ENCODE measurements at regions not wholly inside any gene's neighbourhood (a gene's known extent, or its start where the extent isn't known, plus 50 kb on each side); places are given as distances from the start of the nearest gene placed in this dataset.

DNA sequence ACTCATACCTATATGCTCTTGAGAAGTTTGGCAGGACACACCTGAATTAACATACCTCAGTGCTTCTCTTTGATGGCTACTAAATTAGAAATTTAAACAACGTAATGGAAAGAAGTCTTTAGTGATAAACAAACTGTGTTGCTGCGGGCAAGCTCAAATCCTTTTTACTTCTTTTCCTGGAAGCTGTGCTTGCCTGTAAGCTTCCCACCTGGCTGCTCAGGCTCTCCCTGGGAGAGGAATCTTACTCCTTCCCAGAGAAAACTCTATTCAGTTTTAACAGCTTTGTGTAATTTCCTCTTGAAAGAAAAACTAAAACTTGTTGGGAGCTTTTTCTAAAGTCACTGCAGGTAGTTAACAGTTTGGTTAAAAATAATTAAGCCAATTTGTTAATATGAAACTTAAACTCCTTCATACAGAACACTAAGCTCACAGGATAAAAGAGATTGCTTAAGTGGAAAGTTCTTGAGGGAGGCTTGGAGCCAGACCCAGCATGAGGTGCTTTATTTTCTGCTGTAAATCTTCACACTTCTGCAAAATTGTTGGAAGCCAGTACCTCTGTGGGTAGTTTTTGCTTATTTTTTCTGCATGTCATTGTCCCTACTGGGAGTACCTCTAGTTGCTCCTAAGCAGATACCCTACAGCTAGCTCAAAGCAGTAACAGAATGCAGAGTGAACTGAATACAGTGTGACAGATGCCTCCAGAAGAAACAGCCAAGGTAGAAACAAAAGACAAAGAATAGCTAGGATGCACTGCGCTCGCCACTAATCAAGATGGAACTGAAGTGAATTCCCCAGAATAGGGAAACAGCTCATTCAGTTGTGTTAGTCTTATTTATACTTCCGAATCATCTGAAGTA is 1253.0 kb downstream of the PCDH17 start:
- in situ Hi-C loops (cut with MboI; ENCODE audit: low sequenced_read_pairs, unreplicated experiment): no loop called here
- DNase-seq (ENCODE audit: low spot score): no peak
- TF ChIP-seq CTCF (IDR thresholded peaks at IDR 0.05; ENCODE audit: borderline replicate concordance, control extremely low read depth, extremely low read depth, insufficient read depth, missing control alignments): no peak

- no peak for TF ChIP-seq CTCF (IDR thresholded peaks at IDR 0.05; ENCODE audit: borderline replicate concordance, control extremely low read depth, extremely low read depth, insufficient read depth, missing control alignments)
- DNase-seq (ENCODE audit: low spot score): no peak
- in situ Hi-C loops (cut with MboI; ENCODE audit: low sequenced_read_pairs, unreplicated experiment): no loop called here
Measured at GRCh38 chr13:58889474-58889873, 1257.9 kb downstream of the PCDH17 start.

GRCh38 chr13:58893396-58893795 is 1261.9 kb downstream of the PCDH17 start:
- no peak for TF ChIP-seq CTCF (IDR thresholded peaks at IDR 0.05; ENCODE audit: borderline replicate concordance, control extremely low read depth, extremely low read depth, insufficient read depth, missing control alignments)
- DNase-seq (ENCODE audit: low spot score): no peak
- in situ Hi-C loops (cut with MboI; ENCODE audit: low sequenced_read_pairs, unreplicated experiment): no loop called here

- no peak for DNase-seq (ENCODE audit: low spot score)
- TF ChIP-seq CTCF (IDR thresholded peaks at IDR 0.05; ENCODE audit: borderline replicate concordance, control extremely low read depth, extremely low read depth, insufficient read depth, missing control alignments): no peak
- in situ Hi-C loops (cut with MboI; ENCODE audit: low sequenced_read_pairs, unreplicated experiment): no loop called here
Measured at GRCh38 chr13:58906329-58907007, 1257.3 kb downstream of the DIAPH3 start.

GRCh38 chr13:58907347-58907746 is 1256.4 kb downstream of the DIAPH3 start:
- DNase-seq (ENCODE audit: low spot score): no peak
- in situ Hi-C loops (cut with MboI; ENCODE audit: low sequenced_read_pairs, unreplicated experiment): no loop called here
- TF ChIP-seq CTCF (IDR thresholded peaks at IDR 0.05; ENCODE audit: borderline replicate concordance, control extremely low read depth, extremely low read depth, insufficient read depth, missing control alignments): no peak

DNA sequence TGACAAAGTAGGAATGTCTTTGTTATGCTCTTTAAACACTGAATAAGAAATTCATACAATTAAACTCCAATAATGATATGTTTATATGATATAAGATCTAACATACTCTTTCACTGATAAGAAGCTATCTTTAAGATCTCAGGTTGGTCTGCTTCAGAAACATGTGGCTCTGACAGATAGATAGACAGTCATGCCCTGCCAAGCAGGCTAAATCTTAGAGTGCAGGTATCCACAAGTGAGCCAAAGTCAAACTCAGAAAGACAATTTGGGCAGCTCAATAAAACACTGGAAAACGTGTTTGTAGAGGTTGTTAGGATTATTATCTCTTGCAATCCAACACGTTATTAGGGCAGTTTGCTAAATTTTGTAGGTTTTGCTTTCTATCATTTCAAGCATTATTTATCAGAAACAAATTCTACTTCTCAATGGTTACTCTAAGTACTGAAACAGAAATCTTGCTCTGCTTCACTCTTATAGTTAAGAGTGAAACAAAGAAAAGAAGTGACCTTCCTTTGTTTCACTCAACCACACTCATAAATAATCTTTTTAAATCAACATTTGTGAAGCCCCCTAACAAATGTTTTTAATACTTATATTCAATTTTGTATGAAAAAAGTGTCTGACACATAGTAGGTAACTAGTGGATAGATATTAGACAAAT is 1255.6 kb downstream of the DIAPH3 start:
- no peak for DNase-seq (ENCODE audit: low spot score)
- in situ Hi-C loops (cut with MboI; ENCODE audit: low sequenced_read_pairs, unreplicated experiment): no loop called here
- no peak for TF ChIP-seq CTCF (IDR thresholded peaks at IDR 0.05; ENCODE audit: borderline replicate concordance, control extremely low read depth, extremely low read depth, insufficient read depth, missing control alignments)
